H7 (cell line): ENCODE measurements at regions not wholly inside any gene's neighbourhood (a gene's known extent, or its start where the extent isn't known, plus 50 kb on each side); places are given as distances from the start of the nearest gene placed in this dataset.
"Not testable (repeated sequence)": the region's sequence is repeated elsewhere in the genome, so short reads cannot be mapped to it uniquely, and the experiment has no call there.

ENCODE experiments used
- DNase-seq: peaks from one replicate; pipeline ENCODE4 v3.0.0; 2012
- H3K27me3 ChIP-seq: 2 replicates; pipeline ENCODE4 v1.6.0; 2011; ENCODE audit warnings: mild to moderate bottlenecking, low read length; ENCODE audit not compliant: control insufficient read depth, insufficient read depth
- H3K36me3 ChIP-seq: replicated peaks from 2 replicates; pipeline ENCODE4 v1.5.1; 2011; ENCODE audit warnings: low read length; ENCODE audit not compliant: control insufficient read depth, insufficient read depth
- H3K4me3 ChIP-seq: 2 replicates; pipeline ENCODE4 v1.5.1; 2011; ENCODE audit warnings: low read depth, mild to moderate bottlenecking, control low read depth, low read length, moderate library complexity; ENCODE audit not compliant: insufficient read depth

DNA sequence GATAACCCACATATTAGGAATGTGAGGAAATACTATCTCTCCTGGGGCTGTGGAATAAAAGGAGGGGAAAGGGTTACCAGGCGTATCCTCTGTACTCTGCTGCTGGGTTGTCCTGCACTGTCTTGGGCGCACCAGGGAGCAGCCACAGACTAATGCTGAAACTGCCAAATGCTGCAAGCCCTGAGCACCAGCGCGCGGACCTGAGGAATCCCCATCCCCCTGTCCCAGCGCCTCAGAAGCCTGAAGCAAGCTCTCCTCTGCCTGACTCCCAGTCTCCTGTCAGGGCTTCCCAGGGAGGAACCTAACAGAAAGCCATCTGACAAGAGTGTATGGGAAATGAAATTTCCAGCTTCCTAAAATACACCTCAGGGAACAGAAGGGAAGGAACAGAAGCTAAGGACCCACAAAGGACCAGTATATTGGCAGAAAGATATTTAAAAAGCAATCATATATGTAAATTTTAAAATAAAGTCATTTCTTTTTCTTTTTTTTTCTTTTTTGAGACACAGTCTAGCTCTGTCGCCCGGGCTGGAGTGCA lies 158.3 kb upstream of the C2CD4B start:
- H3K4me3 ChIP-seq, result no peak overlapping the region
- no peak for DNase-seq
- H3K36me3 ChIP-seq, result no peaks in the 10 kb centered on the region
- H3K27me3 ChIP-seq, result no peaks in the 10 kb centered on the region

DNA sequence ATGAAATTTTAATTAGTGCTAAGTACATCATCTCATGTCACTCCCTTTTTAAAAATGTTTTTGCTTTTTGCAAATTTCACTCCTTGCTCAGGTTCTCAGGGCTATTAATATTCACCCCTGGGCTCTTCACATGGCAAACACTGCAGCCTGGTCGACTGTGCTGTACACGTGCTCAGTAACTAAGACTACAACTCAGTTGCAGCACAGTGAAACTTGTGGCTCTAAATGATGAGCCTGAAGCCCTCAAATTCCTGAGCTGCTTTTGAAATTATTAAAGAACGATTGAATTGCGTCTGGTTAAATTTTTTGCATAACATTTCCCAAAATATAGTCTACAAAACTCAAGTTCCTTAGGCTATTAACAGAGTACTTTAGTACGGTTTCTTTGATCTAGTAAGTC lies 159.3 kb upstream of the C2CD4B start:
- no peaks in the 10 kb centered on the region for H3K27me3 ChIP-seq
- no peak for DNase-seq
- no peak overlapping the region for H3K4me3 ChIP-seq
- H3K36me3 ChIP-seq, result no peaks in the 10 kb centered on the region

DNA sequence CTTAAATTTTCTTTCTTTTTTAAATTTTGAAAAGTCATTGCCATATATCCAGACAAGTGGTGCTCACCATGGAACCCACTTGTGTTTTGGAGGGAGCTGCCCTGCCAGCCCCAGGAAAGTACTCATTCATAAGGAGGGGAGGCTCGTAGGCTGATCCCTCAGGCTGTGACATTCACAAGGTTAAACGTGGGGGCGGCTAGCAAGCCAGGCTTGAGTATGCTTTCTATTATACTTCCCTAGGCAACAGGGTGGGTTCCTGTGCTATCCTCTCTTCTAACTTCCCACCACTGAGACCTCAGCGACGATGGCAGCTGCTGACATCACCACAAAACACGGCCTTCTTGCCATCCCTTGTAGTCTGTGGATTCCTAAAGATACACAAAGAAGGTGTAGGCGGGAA lies 160.5 kb upstream of the C2CD4B start:
- no peak for DNase-seq
- no peak overlapping the region for H3K4me3 ChIP-seq
- no peaks in the 10 kb centered on the region for H3K27me3 ChIP-seq
- H3K36me3 ChIP-seq, result no peaks in the 10 kb centered on the region

DNA sequence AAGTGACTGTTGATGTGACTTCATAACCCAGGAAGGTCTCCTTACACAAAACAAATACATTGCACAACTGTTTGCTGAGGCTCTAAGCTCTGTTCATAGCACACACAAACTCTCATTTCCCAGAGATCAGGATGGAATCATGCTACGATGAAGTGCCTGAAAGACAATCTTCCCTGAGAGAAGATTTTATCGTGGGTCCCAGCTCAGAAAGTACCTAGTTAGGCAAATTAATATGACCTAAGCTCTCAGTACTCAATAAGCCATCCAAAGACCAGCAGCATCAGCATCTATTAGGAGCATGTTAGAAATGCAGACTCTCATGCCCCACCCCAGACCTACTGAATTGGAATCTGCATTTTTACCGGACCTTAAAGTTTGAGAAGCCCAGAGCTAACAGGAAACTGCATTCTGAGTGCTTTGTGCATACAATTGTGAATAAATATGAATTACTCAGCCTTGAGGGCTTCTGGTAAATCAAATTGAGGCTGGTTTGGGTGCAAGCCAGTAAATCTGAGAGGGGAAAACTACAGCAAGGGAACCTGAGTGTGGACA lies 161.5 kb upstream of the C2CD4B start:
- Histone ChIP-seq H3K4me3 (no peak overlapping the region), H3K27me3 (no peaks in the 10 kb centered on the region), H3K36me3 (no peaks in the 10 kb centered on the region)
- DNase-seq, result no peak

DNA sequence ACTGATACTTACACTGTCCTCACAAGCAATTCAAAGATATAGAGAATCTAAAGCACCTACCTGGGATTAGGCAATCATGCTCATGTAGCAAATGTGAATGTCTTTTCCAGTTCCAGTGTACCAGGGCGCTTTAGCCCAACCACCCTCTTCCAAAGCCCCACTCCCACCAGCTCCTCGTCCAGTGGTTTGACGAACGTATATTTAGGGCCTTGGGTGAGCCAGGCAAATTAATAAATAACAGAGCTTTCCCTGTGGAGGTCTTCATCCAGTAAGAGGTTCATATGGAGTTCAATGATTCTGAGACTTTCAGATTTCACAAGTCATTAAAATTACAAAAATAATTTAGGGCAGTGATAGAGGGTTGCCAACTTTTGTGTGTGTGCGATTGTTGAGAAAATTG lies 162.3 kb upstream of the C2CD4B start:
- no peaks in the 10 kb centered on the region for H3K36me3 ChIP-seq
- no peak for DNase-seq
- no peaks in the 10 kb centered on the region for H3K27me3 ChIP-seq
- no peak overlapping the region for H3K4me3 ChIP-seq

DNA sequence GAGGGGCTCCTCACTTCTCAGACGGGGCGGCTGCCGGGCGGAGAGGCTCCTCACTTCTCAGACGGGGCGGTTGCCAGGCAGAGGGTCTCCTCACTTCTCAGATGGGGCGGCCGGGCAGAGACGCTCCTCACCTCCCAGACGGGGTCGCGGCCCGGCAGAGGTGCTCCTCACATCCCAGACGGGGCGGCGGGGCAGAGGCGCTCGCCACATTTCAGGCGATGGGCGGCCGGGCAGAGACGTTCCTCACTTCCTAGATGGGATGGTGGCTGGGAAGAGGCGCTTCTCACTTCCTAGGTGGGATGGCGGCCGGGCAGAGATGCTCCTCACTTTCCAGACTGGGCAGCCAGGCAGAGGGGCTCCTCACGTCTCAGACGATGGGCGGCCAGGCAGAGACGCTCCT lies 167.4 kb upstream of the C2CD4B start:
- H3K4me3 ChIP-seq, H3K36me3 ChIP-seq, DNase-seq, H3K27me3 ChIP-seq: not testable (repeated sequence)

DNA sequence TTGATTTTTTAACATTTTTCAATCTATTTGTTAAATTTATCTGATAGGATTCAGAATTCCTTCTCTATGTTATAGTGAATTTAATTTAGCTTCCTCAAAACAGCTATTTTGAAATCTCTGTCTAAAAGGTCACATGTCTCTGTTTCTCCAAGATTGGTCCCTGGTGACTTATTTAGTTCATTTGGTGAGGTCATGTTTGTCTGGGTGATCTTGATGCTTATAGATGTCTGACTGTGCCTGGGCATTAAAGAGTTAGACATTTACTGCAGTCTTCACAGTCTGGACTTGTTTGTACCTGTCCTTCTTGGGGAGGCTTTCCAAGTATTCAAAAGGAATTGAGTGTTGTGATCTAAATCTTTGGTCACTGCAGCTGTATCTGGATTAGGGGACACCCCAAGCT lies 169.5 kb upstream of the C2CD4B start:
- DNase-seq, result no peak
- no peaks in the 10 kb centered on the region for H3K27me3 ChIP-seq
- H3K36me3 ChIP-seq, result no peaks in the 10 kb centered on the region
- no peak overlapping the region for H3K4me3 ChIP-seq

DNA sequence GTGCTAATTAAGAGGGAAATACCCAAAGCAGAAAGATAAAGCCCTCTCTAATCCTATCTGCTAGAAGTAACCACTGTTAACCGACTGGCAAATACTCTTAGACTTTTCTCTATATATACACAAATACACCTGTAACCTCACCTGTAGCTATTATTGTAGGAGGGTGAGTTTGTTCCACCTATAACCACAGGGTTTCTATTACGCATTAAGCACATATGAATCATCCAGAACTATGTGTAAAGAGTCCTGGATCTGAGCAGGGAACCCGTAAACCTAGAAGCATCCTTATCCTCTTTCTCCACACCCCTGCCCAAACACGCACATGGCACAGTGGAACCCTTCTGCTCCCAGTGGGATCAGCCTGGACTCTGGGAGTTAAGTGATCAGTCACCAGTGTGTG lies 172.8 kb upstream of the C2CD4B start:
- no peaks in the 10 kb centered on the region for H3K36me3 ChIP-seq
- no peaks in the 10 kb centered on the region for H3K27me3 ChIP-seq
- DNase-seq, result no peak
- H3K4me3 ChIP-seq, result no peak overlapping the region

DNA sequence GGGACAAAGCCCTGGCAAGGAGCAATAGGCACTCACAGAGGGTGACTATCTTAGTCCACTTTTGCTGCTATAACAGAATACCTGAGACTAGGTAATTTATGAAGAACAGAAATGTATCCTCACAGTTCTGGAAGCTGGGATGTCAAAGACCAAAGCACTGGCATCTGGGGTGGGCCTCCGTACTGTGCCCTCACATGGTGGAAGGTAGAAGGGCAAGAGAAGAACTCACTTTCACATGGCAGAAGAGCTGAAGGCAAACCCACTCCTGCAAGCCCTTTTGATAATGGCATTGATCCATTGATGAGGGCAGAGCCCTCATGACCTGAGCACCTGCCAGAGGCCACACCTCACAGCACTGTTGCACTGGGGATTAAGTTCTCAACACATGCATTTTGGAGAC lies 173.4 kb upstream of the C2CD4B start:
- H3K36me3 ChIP-seq, result no peaks in the 10 kb centered on the region
- no peaks in the 10 kb centered on the region for H3K27me3 ChIP-seq
- no peak for DNase-seq
- no peak overlapping the region for H3K4me3 ChIP-seq

DNA sequence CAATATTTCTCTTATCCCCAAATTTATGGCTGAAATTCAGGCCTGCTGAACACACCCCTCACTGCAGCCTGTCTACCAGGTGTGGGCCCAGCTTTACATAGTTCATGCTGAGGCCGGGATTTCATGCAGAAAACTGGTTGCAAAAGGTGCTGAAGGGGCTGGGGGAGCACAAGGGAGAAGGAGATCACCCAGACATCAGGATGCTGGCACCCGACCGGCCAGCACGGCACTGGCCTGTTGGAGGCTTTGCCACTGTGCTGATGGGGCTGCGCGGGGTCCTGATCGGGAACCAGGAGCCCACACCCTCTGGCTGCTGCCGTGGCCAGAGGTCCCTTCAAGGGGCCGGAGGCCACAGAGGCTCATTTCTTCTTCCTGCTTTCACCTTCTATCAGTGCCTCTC lies 177.9 kb upstream of the C2CD4B start:
- Histone ChIP-seq H3K27me3 (no peaks in the 10 kb centered on the region), H3K36me3 (no peaks in the 10 kb centered on the region), H3K4me3 (no peak overlapping the region)
- no peak for DNase-seq

DNA sequence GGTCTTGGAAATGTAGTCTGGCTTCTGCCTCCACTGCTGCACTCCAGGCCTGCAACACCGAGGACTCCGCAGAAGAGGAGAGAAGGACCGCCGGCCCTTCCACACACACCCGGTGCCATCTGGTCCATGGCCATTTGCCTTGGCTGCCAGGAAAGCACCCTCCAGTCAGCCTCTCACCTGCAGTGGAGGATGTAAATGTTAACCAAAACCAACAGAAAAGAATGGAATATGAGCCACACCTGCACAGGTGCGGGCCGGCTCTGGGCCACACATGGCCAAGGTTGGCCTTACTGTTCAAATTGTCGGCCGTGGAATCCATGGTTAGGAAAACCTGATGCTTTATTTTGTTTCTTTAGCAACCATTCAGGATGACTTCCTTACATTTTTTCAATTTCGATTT lies 178.3 kb upstream of the C2CD4B start:
- H3K4me3 ChIP-seq, result no peak overlapping the region

DNA sequence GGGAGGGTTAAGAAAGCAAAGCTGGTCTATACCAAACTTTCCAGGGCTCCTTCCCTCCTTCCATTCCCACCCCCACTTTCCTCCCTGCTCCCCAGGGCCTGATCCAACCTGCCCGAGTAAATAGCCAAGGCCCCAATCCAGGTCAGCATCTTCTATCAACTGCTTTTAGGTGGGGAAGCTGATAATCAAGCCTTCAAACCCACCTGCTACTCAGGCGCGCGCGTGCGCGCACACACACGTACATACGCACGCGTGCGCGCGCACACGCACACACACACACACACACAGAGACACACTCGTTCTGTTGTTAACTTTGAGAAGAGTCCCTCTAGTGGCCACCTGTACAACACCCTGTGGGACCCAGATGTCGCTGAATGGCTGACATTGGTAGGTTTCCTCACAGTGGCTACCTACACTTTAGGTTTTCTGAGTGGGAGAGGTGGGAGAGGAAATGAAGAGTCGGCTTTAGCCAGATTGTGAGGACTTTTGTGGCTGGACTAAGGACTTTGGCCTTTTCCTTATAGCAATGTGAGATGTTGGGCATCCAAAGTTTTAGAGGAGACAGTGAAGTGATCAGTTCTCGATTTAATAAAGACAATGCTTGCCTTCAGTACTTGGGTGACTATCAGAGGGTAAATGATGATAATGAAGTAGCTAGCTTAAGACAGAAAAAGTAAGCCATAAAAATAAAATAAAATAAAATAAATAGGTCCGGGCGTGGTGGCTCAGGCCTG lies 179.9 kb upstream of the C2CD4B start:
- no peaks in the 10 kb centered on the region for H3K27me3 ChIP-seq
- DNase-seq, result peak; percentile 86
- peak overlapping the region; percentile 19; the same call in 1 of the 2 replicates for H3K4me3 ChIP-seq

More for the DNA sequence above, 178.3 kb upstream of the C2CD4B start:
- no peaks in the 10 kb centered on the region for H3K36me3 ChIP-seq
- no peaks in the 10 kb centered on the region for H3K27me3 ChIP-seq
- DNase-seq, result no peak

DNA sequence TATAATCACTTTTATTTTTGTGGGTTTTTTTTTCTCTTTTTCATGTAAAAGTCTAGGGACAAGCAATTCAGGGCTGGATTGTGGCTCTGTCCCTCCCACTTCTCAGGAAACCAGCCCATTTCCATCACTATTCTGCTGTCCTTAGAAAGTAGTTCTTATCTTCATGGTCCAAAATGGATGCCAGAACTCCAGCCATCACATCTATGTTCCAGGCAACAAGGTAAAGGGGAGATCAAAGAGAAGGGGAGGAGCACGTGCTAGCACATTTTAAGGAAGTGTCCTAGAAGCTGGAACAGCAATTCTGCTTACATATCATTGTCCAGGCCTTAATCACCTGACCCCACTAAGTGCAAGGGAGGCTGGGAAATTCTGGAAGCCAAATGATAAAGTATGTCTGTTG lies 181.1 kb upstream of the C2CD4B start:
- no peaks in the 10 kb centered on the region for H3K27me3 ChIP-seq
- DNase-seq, result no peak
- no peaks in the 10 kb centered on the region for H3K36me3 ChIP-seq
- H3K4me3 ChIP-seq, result no peak overlapping the region

More for the DNA sequence above, 179.9 kb upstream of the C2CD4B start:
- H3K36me3 ChIP-seq, result no peaks in the 10 kb centered on the region

DNA sequence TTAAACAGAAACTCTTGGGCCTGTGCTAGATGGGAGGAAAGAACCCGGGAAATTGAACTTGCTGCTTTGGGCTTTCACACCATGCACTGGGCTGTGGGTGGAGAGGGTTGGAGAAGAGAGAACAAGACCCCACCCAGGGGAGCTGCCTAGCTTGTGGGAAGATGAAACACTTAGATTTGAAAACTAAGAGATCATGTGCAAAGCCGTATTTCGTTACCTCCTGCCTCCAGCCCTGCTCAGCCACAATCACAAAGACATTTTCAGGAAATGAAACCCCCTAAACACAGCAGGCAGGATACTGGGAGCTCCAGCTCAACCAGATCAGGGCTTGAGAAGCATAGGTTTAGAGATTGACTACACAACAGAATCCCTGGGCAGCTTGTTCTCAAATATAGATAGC lies 183.0 kb upstream of the C2CD4B start:
- Histone ChIP-seq H3K27me3 (no peaks in the 10 kb centered on the region), H3K4me3 (no peak overlapping the region), H3K36me3 (no peaks in the 10 kb centered on the region)
- DNase-seq, result no peak

DNA sequence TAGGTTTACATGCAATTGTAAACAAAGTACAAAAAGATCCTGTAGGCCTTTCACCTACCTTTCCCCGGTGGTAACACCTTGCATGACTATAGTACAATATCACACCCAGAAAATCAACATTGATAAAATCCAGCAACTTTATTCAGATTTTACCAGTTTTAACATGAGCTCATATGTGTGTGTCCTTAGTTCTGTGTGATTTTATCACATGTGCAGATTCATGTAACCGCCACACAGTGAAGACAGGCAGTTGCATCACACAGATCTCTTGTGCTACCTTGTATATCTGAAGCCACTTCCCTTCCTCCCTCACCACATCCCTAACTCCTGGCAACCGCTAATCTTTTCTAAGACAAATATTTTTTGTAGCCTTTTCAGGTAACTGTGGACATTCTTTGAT lies 183.5 kb upstream of the C2CD4B start:
- H3K27me3 ChIP-seq, result no peaks in the 10 kb centered on the region
- no peak overlapping the region for H3K4me3 ChIP-seq
- no peak for DNase-seq
- H3K36me3 ChIP-seq, result no peaks in the 10 kb centered on the region
